ENCODE measurements at regions not wholly inside any gene's neighbourhood (a gene's known extent, or its start where the extent isn't known, plus 50 kb on each side); places are given as distances from the start of the nearest gene placed in this dataset.

- Histone ChIP-seq H3K9me3 (ENCODE audit: low read length) (no peaks in the 10 kb centered on the region), H3K27ac (ENCODE audit: low read depth, low read length, poor library complexity, severe bottlenecking) (no peak overlapping the region), H2AFZ (ENCODE audit: low read length) (no peak overlapping the region), H3K27me3 (ENCODE audit: insufficient read depth, low read length) (no peaks in the 10 kb centered on the region), H3K4me2 (ENCODE audit: low read length) (no peak overlapping the region), H3F3A (ENCODE audit: insufficient read depth, low read length) (no peaks in the 10 kb centered on the region), H3K4me1 (ENCODE audit: insufficient read depth, low read length, severe bottlenecking) (no peaks in the 10 kb centered on the region), H4K20me1 (ENCODE audit: insufficient read depth, low read length) (no peaks in the 10 kb centered on the region), H3K36me3 (ENCODE audit: insufficient read depth, low read length) (no peaks in the 10 kb centered on the region), H3K79me2 (ENCODE audit: insufficient read depth, low read length) (no peaks in the 10 kb centered on the region), H3K4me3 (ENCODE audit: low read depth, low read length, poor library complexity, severe bottlenecking) (no peak overlapping the region), H3K9me2 (ENCODE audit: low read depth, low read length) (no peaks in the 10 kb centered on the region), H3K9ac (ENCODE audit: low read length) (no peak overlapping the region)
- TF ChIP-seq EZH2 (IDR thresholded peaks at IDR 0.05; ENCODE audit: borderline replicate concordance, low read length) (no peak), CTCF (IDR thresholded peaks at IDR 0.05; ENCODE audit: low read length) (no peak)
Measured at GRCh38 chr13:104584481-104584880, 1518.3 kb upstream of the SLC10A2 start.

GRCh38 chr13:104580931-104581330 is 1514.7 kb upstream of the SLC10A2 start:
- H3K9ac ChIP-seq (ENCODE audit: low read length) = no peak overlapping the region
- no peak overlapping the region for H3K27ac ChIP-seq (ENCODE audit: low read depth, low read length, poor library complexity, severe bottlenecking)
- H4K20me1 ChIP-seq (ENCODE audit: insufficient read depth, low read length) = no peaks in the 10 kb centered on the region
- H3K4me2 ChIP-seq (ENCODE audit: low read length) = no peak overlapping the region
- TF ChIP-seq EZH2 (IDR thresholded peaks at IDR 0.05; ENCODE audit: borderline replicate concordance, low read length) (no peak), CTCF (IDR thresholded peaks at IDR 0.05; ENCODE audit: low read length) (no peak)
- H3F3A ChIP-seq (ENCODE audit: insufficient read depth, low read length) = no peaks in the 10 kb centered on the region
- H3K27me3 ChIP-seq (ENCODE audit: insufficient read depth, low read length) = no peaks in the 10 kb centered on the region
- H3K9me3 ChIP-seq (ENCODE audit: low read length) = no peaks in the 10 kb centered on the region
- no peaks in the 10 kb centered on the region for H3K36me3 ChIP-seq (ENCODE audit: insufficient read depth, low read length)
- H3K4me3 ChIP-seq (ENCODE audit: low read depth, low read length, poor library complexity, severe bottlenecking) = no peak overlapping the region
- no peaks in the 10 kb centered on the region for H3K79me2 ChIP-seq (ENCODE audit: insufficient read depth, low read length)
- no peaks in the 10 kb centered on the region for H3K4me1 ChIP-seq (ENCODE audit: insufficient read depth, low read length, severe bottlenecking)
- no peaks in the 10 kb centered on the region for H3K9me2 ChIP-seq (ENCODE audit: low read depth, low read length)
- H2AFZ ChIP-seq (ENCODE audit: low read length) = no peak overlapping the region

GRCh38 chr13:104577071-104577815 is 1511.0 kb upstream of the SLC10A2 start:
- Histone ChIP-seq H3K4me1 (ENCODE audit: insufficient read depth, low read length, severe bottlenecking) (no peaks in the 10 kb centered on the region), H3K9ac (ENCODE audit: low read length) (no peak overlapping the region), H3K27ac (ENCODE audit: low read depth, low read length, poor library complexity, severe bottlenecking) (no peak overlapping the region), H3K79me2 (ENCODE audit: insufficient read depth, low read length) (no peaks in the 10 kb centered on the region), H2AFZ (ENCODE audit: low read length) (no peak overlapping the region), H3K4me2 (ENCODE audit: low read length) (no peak overlapping the region), H3F3A (ENCODE audit: insufficient read depth, low read length) (no peaks in the 10 kb centered on the region), H3K4me3 (ENCODE audit: low read depth, low read length, poor library complexity, severe bottlenecking) (no peak overlapping the region), H3K36me3 (ENCODE audit: insufficient read depth, low read length) (no peaks in the 10 kb centered on the region), H3K27me3 (ENCODE audit: insufficient read depth, low read length) (no peaks in the 10 kb centered on the region), H3K9me3 (ENCODE audit: low read length) (no peaks in the 10 kb centered on the region), H3K9me2 (ENCODE audit: low read depth, low read length) (no peaks in the 10 kb centered on the region), H4K20me1 (ENCODE audit: insufficient read depth, low read length) (no peaks in the 10 kb centered on the region)
- TF ChIP-seq EZH2 (IDR thresholded peaks at IDR 0.05; ENCODE audit: borderline replicate concordance, low read length) (no peak), CTCF (IDR thresholded peaks at IDR 0.05; ENCODE audit: low read length) (no peak)
